Hepatocyte (in vitro differentiated cells): ENCODE measurements at regions not wholly inside any gene's neighbourhood (a gene's known extent, or its start where the extent isn't known, plus 50 kb on each side); places are given as distances from the start of the nearest gene placed in this dataset.
A peak's percentile ranks its signal among the peaks of the same experiment; 100 is the strongest.

Experiments used
- DNase-seq: peaks from one replicate; pipeline ENCODE4 v3.0.0-alpha.2; 2016; ENCODE audit warnings: low spot score
- H2AFZ ChIP-seq: fragments of 200-600 bp; sonication (generic); 2 replicates; pipeline ENCODE4 v1.6.0; 2016; ENCODE audit warnings: antibody characterized with exemption, mild to moderate bottlenecking
- H3K27ac ChIP-seq: fragments of 200-600 bp; sonication (generic); 2 replicates; pipeline ENCODE4 v1.5.1; 2016; ENCODE audit warnings: mild to moderate bottlenecking
- H3K27me3 ChIP-seq: fragments of 200-600 bp; sonication (generic); 2 replicates; pipeline ENCODE4 v1.6.1; 2016
- H3K36me3 ChIP-seq: fragments of 200-600 bp; sonication (generic); replicated peaks from 2 replicates; pipeline ENCODE4 v1.5.1; 2016; ENCODE audit warnings: low read depth; ENCODE audit not compliant: insufficient read depth
- H3K4me1 ChIP-seq: fragments of 200-600 bp; sonication (generic); 2 replicates; pipeline ENCODE4 v1.5.1; 2016; ENCODE audit warnings: mild to moderate bottlenecking, moderate library complexity; ENCODE audit not compliant: insufficient read depth
- H3K4me2 ChIP-seq: fragments of 200-600 bp; sonication (generic); 2 replicates; pipeline ENCODE4 v1.6.0; 2016
- H3K4me3 ChIP-seq: fragments of 200-600 bp; sonication (generic); 2 replicates; pipeline ENCODE4 v1.5.1; 2016; ENCODE audit warnings: mild to moderate bottlenecking
- H3K79me2 ChIP-seq: fragments of 200-600 bp; sonication (generic); 2 replicates; pipeline ENCODE4 v1.6.0; 2017; ENCODE audit warnings: mild to moderate bottlenecking
- H3K9me2 ChIP-seq: fragments of 200-600 bp; sonication (generic); replicated peaks from 2 replicates; pipeline ENCODE4 v1.6.0; 2017; ENCODE audit warnings: mild to moderate bottlenecking; ENCODE audit not compliant: insufficient read depth
- H3K9me3 ChIP-seq: fragments of 200-600 bp; sonication (generic); 2 replicates; pipeline ENCODE4 v1.5.1; 2016; ENCODE audit warnings: low read depth, mild to moderate bottlenecking
- H4K20me1 ChIP-seq: fragments of 200-600 bp; sonication (generic); 2 replicates; pipeline ENCODE4 v1.6.0; 2016; ENCODE audit warnings: mild to moderate bottlenecking; ENCODE audit not compliant: insufficient read depth, poor library complexity, severe bottlenecking
- CTCF ChIP-seq: fragments of 200-600 bp; sonication (generic); IDR thresholded peaks from 2 replicates; pipeline ENCODE4 v1.5.1; 2016; ENCODE audit warnings: antibody characterized with exemption, mild to moderate bottlenecking; ENCODE audit not compliant: poor library complexity
- EZH2 ChIP-seq: fragments of 200-600 bp; sonication (generic); IDR thresholded peaks from 2 replicates; pipeline ENCODE4 v1.6.1; 2016; ENCODE audit warnings: antibody characterized with exemption, mild to moderate bottlenecking, borderline replicate concordance
- EZH2phosphoT487 ChIP-seq: fragments of 200-600 bp; sonication (generic); IDR thresholded peaks from one replicate; pipeline ENCODE4 v1.6.1; 2018; ENCODE audit warnings: antibody characterized with exemption, mild to moderate bottlenecking, low read depth, moderate library complexity; ENCODE audit not compliant: unreplicated experiment, severe bottlenecking
- WGBS: methylation state at CpG from one replicate; pipeline ENCODE4 v1.1.6; 2016; ENCODE audit warnings: low lambda C conversion rate; ENCODE audit errors: missing lambda C conversion rate; 5-methylcytosine and 5-hydroxymethylcytosine counted together

DNA sequence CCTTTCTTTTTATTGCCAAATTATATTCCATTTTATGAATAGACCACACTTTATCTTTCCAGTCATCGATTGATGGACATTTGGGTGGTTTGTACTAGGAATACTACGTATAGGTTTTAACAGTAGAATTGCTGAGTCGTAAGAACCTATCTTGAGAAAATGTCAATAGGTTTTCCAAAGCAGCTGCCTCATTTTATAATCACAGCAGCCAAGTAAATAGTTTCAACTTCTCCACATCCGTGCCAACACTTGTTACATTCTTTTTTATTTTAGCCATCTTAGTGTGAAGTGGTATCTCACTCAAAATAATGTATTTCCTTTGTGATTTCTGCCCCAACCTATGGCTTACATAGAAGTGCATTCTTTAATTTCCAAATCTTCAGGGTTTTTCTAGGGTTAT is 479.2 kb downstream of the CDH26 start:
- Histone ChIP-seq H3K9me2 (no peaks in the 10 kb centered on the region), H3K9me3 (peaks cover 8% of the 10 kb centered on the region), H3K27ac (no peak overlapping the region), H3K79me2 (no peaks in the 10 kb centered on the region), H4K20me1 (no peaks in the 10 kb centered on the region), H3K4me1 (no peaks in the 10 kb centered on the region), H3K4me3 (no peak overlapping the region), H3K36me3 (no peaks in the 10 kb centered on the region), H2AFZ (no peak overlapping the region), H3K27me3 (no peaks in the 10 kb centered on the region), H3K4me2 (no peak overlapping the region)
- no peak for DNase-seq
- 95% methylated on average over 4 of the region's 4 CpGs for WGBS
- no peak for TF ChIP-seq EZH2
- no peak for TF ChIP-seq EZH2phosphoT487
- TF ChIP-seq CTCF = no peak

DNA sequence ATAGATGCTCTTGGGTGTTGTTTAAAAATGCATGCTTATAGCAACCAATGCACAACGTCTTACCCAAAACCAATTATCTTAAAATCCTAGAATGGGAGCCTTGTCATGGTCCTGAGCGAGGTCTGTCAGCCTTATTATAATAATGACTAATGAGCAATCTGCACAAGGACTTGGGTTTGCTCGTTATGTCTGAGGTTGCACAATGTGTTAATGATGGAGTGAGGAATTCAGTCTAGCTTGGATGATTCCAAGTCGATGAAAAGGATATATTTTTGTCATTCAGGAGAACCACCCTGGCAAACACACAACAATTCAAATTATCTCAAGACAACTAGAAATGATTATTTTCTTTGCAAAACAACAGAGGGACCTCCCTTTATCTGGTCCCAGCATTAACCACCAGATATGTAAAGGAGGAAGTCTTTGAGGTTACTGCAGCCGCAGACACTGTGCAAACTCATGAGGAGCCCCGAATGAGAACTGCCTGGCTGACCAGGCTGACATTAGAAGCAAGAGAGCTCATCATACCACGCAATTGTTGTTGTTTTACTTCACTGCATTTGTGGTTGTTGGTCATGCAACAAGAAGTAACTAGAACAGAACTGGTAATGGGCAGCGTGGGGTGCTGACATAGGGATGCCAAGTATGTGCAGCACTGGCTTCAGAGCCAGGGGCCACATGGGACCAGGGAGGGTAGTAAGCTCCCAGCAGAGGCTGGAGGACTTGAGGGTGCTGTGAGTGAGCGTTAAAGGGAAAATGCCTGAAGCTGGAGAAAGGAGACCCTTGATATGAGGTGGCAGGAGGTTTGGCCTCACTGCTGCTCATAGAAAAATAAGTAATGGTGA is 488.3 kb downstream of the CDH26 start:
- Histone ChIP-seq H3K27me3 (no peaks in the 10 kb centered on the region), H3K4me2 (no peak overlapping the region), H3K9me3 (peaks cover 4% of the 10 kb centered on the region), H3K36me3 (no peaks in the 10 kb centered on the region), H3K79me2 (no peaks in the 10 kb centered on the region), H3K4me1 (no peaks in the 10 kb centered on the region), H3K27ac (no peak overlapping the region), H3K9me2 (no peaks in the 10 kb centered on the region), H3K4me3 (no peak overlapping the region), H2AFZ (no peak overlapping the region), H4K20me1 (no peaks in the 10 kb centered on the region)
- no peak for TF ChIP-seq CTCF
- no peak for TF ChIP-seq EZH2
- TF ChIP-seq EZH2phosphoT487 = no peak
- WGBS = 88% methylated on average over 9 of the region's 9 CpGs
- DNase-seq = no peak

DNA sequence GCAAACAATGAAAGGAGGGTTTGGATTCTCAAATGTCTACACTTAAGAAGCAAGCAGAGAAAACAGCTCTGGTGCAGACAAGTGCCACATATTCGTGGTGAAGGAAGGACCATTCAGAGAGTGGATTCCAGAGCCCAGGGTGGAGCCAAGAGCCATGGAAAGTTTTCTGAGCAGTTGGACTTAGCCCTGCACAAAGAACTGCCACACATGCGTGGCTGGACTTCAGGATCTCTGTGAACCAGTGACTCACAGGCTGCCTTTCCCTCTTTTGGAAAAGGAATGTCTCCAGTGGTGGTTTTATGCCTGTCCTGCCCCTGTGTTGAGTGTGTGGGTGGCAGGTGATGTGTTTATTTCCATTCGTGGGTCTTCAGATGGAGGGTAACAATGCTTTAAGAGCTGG is 489.5 kb downstream of the CDH26 start:
- DNase-seq = peak; percentile 47
- H4K20me1 ChIP-seq = no peaks in the 10 kb centered on the region
- H2AFZ ChIP-seq = no peak overlapping the region
- no peaks in the 10 kb centered on the region for H3K79me2 ChIP-seq
- no peak overlapping the region for H3K27ac ChIP-seq
- TF ChIP-seq CTCF (no peak), EZH2phosphoT487 (no peak), EZH2 (no peak)
- H3K36me3 ChIP-seq = no peaks in the 10 kb centered on the region
- WGBS = 39% methylated on average over 3 of the region's 3 CpGs
- no peak overlapping the region for H3K4me3 ChIP-seq
- no peaks in the 10 kb centered on the region for H3K9me3 ChIP-seq
- H3K9me2 ChIP-seq = no peaks in the 10 kb centered on the region
- no peaks in the 10 kb centered on the region for H3K4me1 ChIP-seq
- H3K4me2 ChIP-seq = no peak overlapping the region
- H3K27me3 ChIP-seq = no peaks in the 10 kb centered on the region
